CD14-positive monocyte (primary cell): ENCODE measurements at regions not wholly inside any gene's neighbourhood (a gene's known extent, or its start where the extent isn't known, plus 50 kb on each side); places are given as distances from the start of the nearest gene placed in this dataset.

Experiments used
- DNase-seq, 3 donors: peaks; one replicate each; pipeline ENCODE4 v3.0.0-alpha.2; 2011 to 2022
- H2AFZ ChIP-seq: 2 replicates; pipeline ENCODE4 v1.6.0; 2012; ENCODE audit warnings: mild to moderate bottlenecking, low read depth, low read length, inconsistent platforms; ENCODE audit not compliant: insufficient read depth, poor library complexity, severe bottlenecking
- H3K27ac ChIP-seq, 2 donors: 1 replicate in 1 of 2; 2 replicates in 1 of 2; pipeline ENCODE4 v1.5.1; 2012 to 2013; ENCODE audit warnings: low read length in 2 of 2, control low read depth in 1 of 2, inconsistent platforms in 1 of 2, low read depth in 1 of 2, mild to moderate bottlenecking in 1 of 2
- H3K27me3 ChIP-seq, 2 donors: one replicate each; pipeline versions ENCODE4 v1.6.0 to v1.6.1; 2011 to 2013; ENCODE audit warnings: low read length in 2 of 2; ENCODE audit not compliant: control insufficient read depth in 2 of 2, insufficient read depth in 2 of 2
- H3K36me3 ChIP-seq, 2 donors: replicated peaks in 1 of 2; 1 replicate in 1 of 2; 2 replicates in 1 of 2; pipeline versions ENCODE4 v1.5.1 to v1.6.1; 2012 to 2013; ENCODE audit warnings: low read length in 2 of 2, control low read depth in 1 of 2, inconsistent platforms in 1 of 2, mild to moderate bottlenecking in 1 of 2; ENCODE audit not compliant: insufficient read depth in 2 of 2, control insufficient read depth in 1 of 2
- H3K4me1 ChIP-seq, 2 donors: 1 replicate in 1 of 2; 2 replicates in 1 of 2; pipeline versions ENCODE4 v1.5.1 to v1.6.1; 2012 to 2013; ENCODE audit warnings: low read length in 2 of 2, control low read depth in 1 of 2, inconsistent platforms in 1 of 2, mild to moderate bottlenecking in 1 of 2, moderate library complexity in 1 of 2; ENCODE audit not compliant: insufficient read depth in 2 of 2, control insufficient read depth in 1 of 2
- H3K4me2 ChIP-seq: replicated peaks from 2 replicates; pipeline ENCODE3; 2012; ENCODE audit warnings: low read length, moderate library complexity, mild to moderate bottlenecking; ENCODE audit not compliant: poor library complexity, severe bottlenecking; ENCODE audit errors: extremely low read depth
- H3K4me3 ChIP-seq, 3 experiments: fragments of 200-600 bp in 1 of 3; sonication (generic) in 1 of 3; replicated peaks in 1 of 3; 1 replicate in 2 of 3; 2 replicates in 1 of 3; pipeline ENCODE4 v1.5.1; 2011 to 2013; ENCODE audit warnings: low read length in 3 of 3, mild to moderate bottlenecking in 3 of 3, control low read depth in 2 of 3, low read depth in 2 of 3, inconsistent platforms in 1 of 3, moderate library complexity in 1 of 3
- H3K79me2 ChIP-seq: 2 replicates; pipeline ENCODE4 v1.6.0; 2012; ENCODE audit warnings: mild to moderate bottlenecking, control low read depth, inconsistent platforms, low read length, moderate library complexity; ENCODE audit not compliant: insufficient read depth
- H3K9ac ChIP-seq: 2 replicates; pipeline ENCODE4 v1.6.0; 2017; ENCODE audit warnings: low read length, mild to moderate bottlenecking; ENCODE audit not compliant: insufficient read depth, poor library complexity, severe bottlenecking
- H3K9me3 ChIP-seq, 2 donors: replicated peaks in 1 of 2; 1 replicate in 1 of 2; 2 replicates in 1 of 2; pipeline versions ENCODE4 v1.5.1 to v1.6.1; 2012 to 2013; ENCODE audit warnings: low read length in 2 of 2, control low read depth in 1 of 2; ENCODE audit not compliant: control insufficient read depth in 1 of 2, insufficient read depth in 1 of 2
- H4K20me1 ChIP-seq: 2 replicates; pipeline ENCODE4 v1.6.0; 2012; ENCODE audit warnings: mild to moderate bottlenecking, low read length, control low read depth, moderate library complexity; ENCODE audit not compliant: insufficient read depth
- H3K27ac Mint-ChIP-seq, 7 donors: one replicate each; pipeline ENCODE4 v1.8.0; 2020; ENCODE audit warnings: mild to moderate bottlenecking in 7 of 7, mixed read lengths in 7 of 7, moderate library complexity in 6 of 7, inconsistent platforms in 2 of 7
- H3K27me3 Mint-ChIP-seq, 3 donors: one replicate each; pipeline ENCODE4 v1.8.0; 2021 to 2022; ENCODE audit warnings: low read depth in 3 of 3, mild to moderate bottlenecking in 3 of 3, mixed read lengths in 3 of 3, moderate library complexity in 3 of 3, inconsistent platforms in 1 of 3
- H3K36me3 Mint-ChIP-seq, 2 donors: one replicate each; pipeline ENCODE4 v1.8.0; 2020; ENCODE audit warnings: mixed read lengths in 2 of 2, inconsistent platforms in 1 of 2, mild to moderate bottlenecking in 1 of 2
- H3K4me1 Mint-ChIP-seq: one replicate; pipeline ENCODE4 v1.8.0; 2020; ENCODE audit warnings: mild to moderate bottlenecking, mixed read lengths
- H3K4me3 Mint-ChIP-seq, 2 donors: one replicate each; pipeline ENCODE4 v1.8.0; 2020; ENCODE audit warnings: mild to moderate bottlenecking in 2 of 2, mixed read lengths in 2 of 2, moderate library complexity in 1 of 2
- H3K9me3 Mint-ChIP-seq, 7 donors: one replicate each; pipeline ENCODE4 v1.8.0; 2020 to 2022; ENCODE audit warnings: mixed read lengths in 7 of 7, mild to moderate bottlenecking in 6 of 7, moderate library complexity in 6 of 7, inconsistent platforms in 2 of 7
- CTCF ChIP-seq: fragments of 200-600 bp; IDR thresholded peaks from one replicate; pipeline ENCODE4 v1.8.0; 2022; ENCODE audit warnings: antibody characterized with exemption, mild to moderate bottlenecking
- WGBS: methylation state at CpG from one replicate; pipeline ENCODE4 v1.1.5; 2013; ENCODE audit warnings: missing lambda C conversion rate; ENCODE audit not compliant: insufficient coverage; 5-methylcytosine and 5-hydroxymethylcytosine counted together
- intact Hi-C, 2 donors: fragments of 100-400 bp; cut with micrococcal nuclease; formaldehyde crosslinking; loops; one replicate each; pipeline versions ENCODE4 v1.15.0 to v1.15.1; 2023

DNA sequence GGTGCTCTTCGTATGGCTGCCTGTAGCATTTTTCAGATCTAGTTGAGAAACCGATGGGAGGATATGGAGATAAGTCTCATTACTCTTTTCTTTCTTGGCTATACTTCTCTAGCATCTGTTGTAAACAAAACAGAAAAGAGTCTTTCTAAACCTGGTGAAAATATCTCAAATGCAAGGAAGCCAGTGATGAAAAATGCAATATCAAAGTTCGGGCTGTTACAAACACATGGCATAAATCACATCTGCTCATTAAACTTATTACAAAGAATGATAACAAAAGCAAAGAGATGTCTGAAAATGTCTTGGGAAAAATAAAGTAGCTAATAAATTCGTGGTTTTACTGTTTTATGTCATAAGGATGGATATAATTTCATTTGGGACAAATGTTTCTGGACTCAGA, 71.8 kb upstream of the IGFBP3 start:
- H3K36me3 Mint-ChIP-seq: no peaks in the 10 kb centered on the region

GRCh38 chr7:45990276-45990675, 69.2 kb upstream of the IGFBP3 start:
- no peak overlapping the region for H3K4me3 Mint-ChIP-seq
- intact Hi-C loops: no loop called here
- no CpG with 5 or more reads among the region's 3 CpGs for WGBS

More for the DNA sequence above, 71.8 kb upstream of the IGFBP3 start:
- intact Hi-C loops: no loop called here
- no peak for DNase-seq
- Mint-ChIP-seq H3K9me3 (peaks cover 0 to 18% (median 6%) of the 10 kb centered on the region in 7 donors), H3K4me1 (no peaks in the 10 kb centered on the region), H3K27ac (no peak overlapping the region), H3K4me3 (no peak overlapping the region), H3K27me3 (no peaks in the 10 kb centered on the region)
- H3K4me1 ChIP-seq: no peaks in the 10 kb centered on the region
- H3K9ac ChIP-seq: no peak overlapping the region
- no peak overlapping the region for H2AFZ ChIP-seq
- H4K20me1 ChIP-seq: no peaks in the 10 kb centered on the region
- peaks cover 9 to 13% of the 10 kb centered on the region in 2 donors for H3K9me3 ChIP-seq
- no peak overlapping the region for H3K4me2 ChIP-seq
- WGBS: no CpG with 5 or more reads among the region's 4 CpGs
- TF ChIP-seq CTCF: no peak
- no peaks in the 10 kb centered on the region for H3K36me3 ChIP-seq
- H3K27ac ChIP-seq: no peak overlapping the region
- H3K27me3 ChIP-seq: no peaks in the 10 kb centered on the region
- H3K79me2 ChIP-seq: no peaks in the 10 kb centered on the region
- no peak overlapping the region for H3K4me3 ChIP-seq

More at GRCh38 chr7:45990276-45990675, 69.2 kb upstream of the IGFBP3 start:
- no peak overlapping the region for H3K27ac Mint-ChIP-seq
- no peak overlapping the region for H3K4me2 ChIP-seq
- H3K9me3 ChIP-seq: peaks cover 2 to 6% of the 10 kb centered on the region in 2 donors
- TF ChIP-seq CTCF: no peak
- H3K36me3 Mint-ChIP-seq: no peaks in the 10 kb centered on the region
- H3K4me1 Mint-ChIP-seq: no peaks in the 10 kb centered on the region
- no peaks in the 10 kb centered on the region for H3K4me1 ChIP-seq
- no peaks in the 10 kb centered on the region for H3K27me3 ChIP-seq
- H4K20me1 ChIP-seq: no peaks in the 10 kb centered on the region
- H2AFZ ChIP-seq: no peak overlapping the region
- H3K27ac ChIP-seq: no peak overlapping the region
- no peaks in the 10 kb centered on the region for H3K36me3 ChIP-seq
- peaks cover 3 to 16% (median 7%) of the 10 kb centered on the region in 7 donors for H3K9me3 Mint-ChIP-seq
- H3K4me3 ChIP-seq: no peak overlapping the region
- DNase-seq: no peak
- no peaks in the 10 kb centered on the region for H3K27me3 Mint-ChIP-seq
- H3K9ac ChIP-seq: no peak overlapping the region
- H3K79me2 ChIP-seq: no peaks in the 10 kb centered on the region
